Subcutaneous abdominal adipose tissue (tissue), 5 donors: ENCODE measurements at regions not wholly inside any gene's neighbourhood (a gene's known extent, or its start where the extent isn't known, plus 50 kb on each side); places are given as distances from the start of the nearest gene placed in this dataset.

Experiments
- H3K27ac ChIP-seq: one replicate; pipeline ENCODE4 v1.7.0; 2013; ENCODE audit warnings: low read depth, mild to moderate bottlenecking, inconsistent platforms, low read length, moderate library complexity
- H3K27me3 ChIP-seq, 5 donors: one replicate each; pipeline ENCODE4 v1.7.0; 2013; ENCODE audit warnings: low read length in 5 of 5, inconsistent platforms in 1 of 5; ENCODE audit not compliant: control insufficient read depth in 5 of 5, insufficient read depth in 4 of 5
- H3K36me3 ChIP-seq, 5 donors: one replicate each; pipeline ENCODE4 v1.7.0; 2013; ENCODE audit warnings: low read length in 5 of 5; ENCODE audit not compliant: control insufficient read depth in 5 of 5, insufficient read depth in 5 of 5
- H3K4me1 ChIP-seq, 5 donors: one replicate each; pipeline ENCODE4 v1.7.0; 2013; ENCODE audit warnings: low read length in 5 of 5, mild to moderate bottlenecking in 3 of 5, moderate library complexity in 1 of 5; ENCODE audit not compliant: control insufficient read depth in 5 of 5, insufficient read depth in 5 of 5
- H3K4me3 ChIP-seq, 5 donors: one replicate each; pipeline ENCODE4 v1.7.0; 2013; ENCODE audit warnings: low read length in 5 of 5, low read depth in 1 of 5
- H3K9ac ChIP-seq, 5 donors: one replicate each; pipeline ENCODE4 v1.7.0; 2013; ENCODE audit warnings: low read length in 5 of 5, mild to moderate bottlenecking in 4 of 5, moderate library complexity in 3 of 5
- H3K9me3 ChIP-seq, 5 donors: one replicate each; pipeline ENCODE4 v1.7.0; 2013; ENCODE audit warnings: low read length in 5 of 5; ENCODE audit not compliant: control insufficient read depth in 5 of 5
- donor health status: healthy.
- donor health status: healthy.
- donor health status: healthy.
- donor health status: healthy.
- donor health status: healthy.

- no peak overlapping the region for H3K4me3 ChIP-seq
- H3K9me3 ChIP-seq: no peaks in the 10 kb centered on the region
- H3K36me3 ChIP-seq: no peaks in the 10 kb centered on the region
- no peak overlapping the region for H3K27ac ChIP-seq
- H3K9ac ChIP-seq: no peak overlapping the region
- H3K4me1 ChIP-seq: peaks cover 0 to 4% (median 0%) of the 10 kb centered on the region in 5 donors
- H3K27me3 ChIP-seq: no peaks in the 10 kb centered on the region
Measured at GRCh38 chr7:108805808-108806397, 236.2 kb downstream of the DNAJB9 start.

- no peaks in the 10 kb centered on the region for H3K36me3 ChIP-seq
- H3K27ac ChIP-seq: no peak overlapping the region
- H3K4me3 ChIP-seq: no peak overlapping the region
- no peak overlapping the region for H3K9ac ChIP-seq
- H3K9me3 ChIP-seq: no peaks in the 10 kb centered on the region
- no peaks in the 10 kb centered on the region for H3K27me3 ChIP-seq
- peaks cover 0 to 4% (median 0%) of the 10 kb centered on the region in 5 donors for H3K4me1 ChIP-seq
Measured at GRCh38 chr7:108808549-108809266, 239.0 kb downstream of the DNAJB9 start.

- Histone ChIP-seq H3K36me3 (no peaks in the 10 kb centered on the region), H3K4me1 (peaks cover 0 to 4% (median 0%) of the 10 kb centered on the region in 5 donors), H3K4me3 (no peak overlapping the region), H3K9me3 (no peaks in the 10 kb centered on the region), H3K27me3 (no peaks in the 10 kb centered on the region), H3K9ac (no peak overlapping the region), H3K27ac (no peak overlapping the region)
Measured at GRCh38 chr7:108809356-108809755, 239.7 kb downstream of the DNAJB9 start.

- H3K27me3 ChIP-seq: no peaks in the 10 kb centered on the region
- H3K27ac ChIP-seq: no peak overlapping the region
- H3K9ac ChIP-seq: no peak overlapping the region
Measured at GRCh38 chr7:108810756-108811385, 241.2 kb downstream of the DNAJB9 start.

GRCh38 chr7:108813251-108814014 is 243.8 kb downstream of the DNAJB9 start:
- Histone ChIP-seq H3K27me3 (no peaks in the 10 kb centered on the region), H3K4me1 (peaks cover 0 to 4% (median 0%) of the 10 kb centered on the region in 5 donors), H3K27ac (no peak overlapping the region)

More at GRCh38 chr7:108810756-108811385, 241.2 kb downstream of the DNAJB9 start:
- H3K9me3 ChIP-seq: no peaks in the 10 kb centered on the region
- no peaks in the 10 kb centered on the region for H3K36me3 ChIP-seq
- peaks cover 0 to 4% (median 0%) of the 10 kb centered on the region in 5 donors for H3K4me1 ChIP-seq
- H3K4me3 ChIP-seq: no peak overlapping the region

GRCh38 chr7:108815815-108816214 is 246.1 kb downstream of the DNAJB9 start:
- Histone ChIP-seq H3K27ac (no peak overlapping the region), H3K36me3 (no peaks in the 10 kb centered on the region), H3K9ac (no peak overlapping the region), H3K27me3 (no peaks in the 10 kb centered on the region), H3K9me3 (no peaks in the 10 kb centered on the region), H3K4me1 (no peaks in the 10 kb centered on the region), H3K4me3 (no peak overlapping the region)

More at GRCh38 chr7:108813251-108814014, 243.8 kb downstream of the DNAJB9 start:
- no peaks in the 10 kb centered on the region for H3K9me3 ChIP-seq
- no peak overlapping the region for H3K9ac ChIP-seq
- no peak overlapping the region for H3K4me3 ChIP-seq
- H3K36me3 ChIP-seq: no peaks in the 10 kb centered on the region

- Histone ChIP-seq H3K36me3 (no peaks in the 10 kb centered on the region), H3K9ac (no peak overlapping the region), H3K4me1 (no peaks in the 10 kb centered on the region), H3K27ac (no peak overlapping the region), H3K27me3 (no peaks in the 10 kb centered on the region), H3K9me3 (no peaks in the 10 kb centered on the region), H3K4me3 (no peak overlapping the region)
Measured at GRCh38 chr7:108818742-108819141, 249.1 kb downstream of the DNAJB9 start.

GRCh38 chr7:108824840-108825580 is 255.3 kb downstream of the DNAJB9 start:
- Histone ChIP-seq H3K27ac (no peak overlapping the region), H3K9ac (no peak overlapping the region), H3K36me3 (no peaks in the 10 kb centered on the region), H3K4me1 (no peaks in the 10 kb centered on the region), H3K27me3 (no peaks in the 10 kb centered on the region), H3K9me3 (no peaks in the 10 kb centered on the region), H3K4me3 (no peak overlapping the region)

- H3K4me1 ChIP-seq: no peaks in the 10 kb centered on the region
- H3K4me3 ChIP-seq: no peak overlapping the region
- H3K9ac ChIP-seq: no peak overlapping the region
- H3K27me3 ChIP-seq: no peaks in the 10 kb centered on the region
- no peaks in the 10 kb centered on the region for H3K9me3 ChIP-seq
- H3K36me3 ChIP-seq: no peaks in the 10 kb centered on the region
- no peak overlapping the region for H3K27ac ChIP-seq
Measured at GRCh38 chr7:108825581-108825909, 255.9 kb downstream of the DNAJB9 start.
